Stimulated activated CD4-positive, alpha-beta T cell treated with anti-CD3 and anti-CD28 coated beads, Interleukin-4, amount 100 ng/mL, for 24 hours (primary cell): ENCODE measurements at regions not wholly inside any gene's neighbourhood (a gene's known extent, or its start where the extent isn't known, plus 50 kb on each side); places are given as distances from the start of the nearest gene placed in this dataset.
"Not testable (repeated sequence)": the region's sequence is repeated elsewhere in the genome, so short reads cannot be mapped to it uniquely, and the experiment has no call there.

Experiments
- DNase-seq: peaks from one replicate; pipeline ENCODE4 v3.0.0-alpha.2; 2020

DNA sequence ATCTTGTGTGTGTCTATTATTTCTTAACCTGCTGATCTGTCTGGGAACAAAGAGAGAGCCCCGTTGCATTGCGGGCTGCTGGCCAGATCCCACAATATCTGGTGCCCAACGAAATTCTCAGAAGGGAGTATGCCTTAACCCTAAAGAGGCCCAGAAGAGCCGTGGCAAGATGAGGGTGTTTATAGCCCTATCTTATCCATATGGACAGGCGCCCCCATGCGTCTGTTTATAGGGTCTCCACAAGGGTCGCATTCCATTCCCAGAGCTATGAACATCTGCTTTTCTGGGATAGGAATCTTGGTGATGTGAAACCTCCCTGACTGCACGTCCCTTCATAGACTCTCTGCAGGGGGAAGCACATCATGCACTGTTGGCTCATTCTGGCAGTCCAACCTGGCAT, 1262.5 kb downstream of the RAPGEF2 start:
- DNase-seq: not testable (repeated sequence)

DNA sequence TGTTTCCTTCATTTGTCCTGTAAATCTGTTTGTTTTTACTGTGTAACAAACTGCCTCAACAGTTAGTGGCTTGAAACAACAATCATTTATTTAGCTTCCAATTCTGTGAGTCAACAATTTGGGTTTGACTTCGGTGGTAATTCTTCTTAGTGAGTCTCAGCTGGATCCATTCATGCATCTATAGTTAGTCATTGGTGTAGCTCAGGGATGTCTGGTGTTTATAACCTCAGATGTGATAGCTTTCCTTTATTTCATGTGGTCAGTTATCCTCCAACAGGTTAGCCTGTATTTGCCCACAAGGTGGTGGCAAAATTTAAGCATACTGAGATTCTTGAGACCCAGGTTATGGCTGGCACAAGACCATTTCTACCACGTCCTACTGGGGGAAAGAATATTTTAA, 1267.2 kb downstream of the RAPGEF2 start:
- DNase-seq: no peak

DNA sequence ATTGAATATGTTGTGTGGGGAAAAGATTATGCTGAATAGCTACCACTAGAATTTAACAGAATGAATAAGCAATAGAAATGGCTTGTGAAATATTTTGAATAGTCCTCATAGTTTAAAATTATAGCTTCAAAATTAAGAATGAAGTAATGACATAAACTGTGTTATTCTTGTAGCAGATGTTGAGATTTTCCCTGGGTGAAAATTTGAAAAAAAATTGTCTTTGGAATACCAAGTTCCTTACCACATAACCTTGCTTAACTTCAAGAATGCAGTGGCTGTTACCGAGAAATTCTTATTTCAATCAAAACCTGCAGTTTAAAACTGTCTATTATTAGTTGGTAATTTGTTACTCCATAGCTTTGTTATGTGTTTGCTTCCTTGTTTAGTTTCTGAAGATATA, 1268.6 kb downstream of the RAPGEF2 start:
- DNase-seq: no peak

DNA sequence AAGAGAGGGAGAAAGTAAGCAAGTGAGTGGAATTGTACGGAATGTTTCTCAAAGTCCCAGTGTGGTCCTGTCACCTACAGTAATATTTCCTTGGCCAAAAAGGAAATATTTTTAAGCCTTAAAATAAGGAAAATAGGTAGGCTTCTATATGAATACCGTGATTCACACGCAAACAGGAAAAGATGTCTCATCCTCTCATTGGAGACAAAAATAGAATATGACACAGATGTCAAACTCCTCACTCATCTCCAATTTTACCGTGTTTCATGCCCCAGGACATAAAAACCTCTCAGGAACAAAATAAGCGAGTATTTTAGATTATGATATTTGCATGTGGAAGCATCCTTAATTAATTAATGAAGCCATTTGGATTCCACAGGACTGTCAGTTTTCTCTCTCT, 1269.5 kb downstream of the RAPGEF2 start:
- DNase-seq: no peak

DNA sequence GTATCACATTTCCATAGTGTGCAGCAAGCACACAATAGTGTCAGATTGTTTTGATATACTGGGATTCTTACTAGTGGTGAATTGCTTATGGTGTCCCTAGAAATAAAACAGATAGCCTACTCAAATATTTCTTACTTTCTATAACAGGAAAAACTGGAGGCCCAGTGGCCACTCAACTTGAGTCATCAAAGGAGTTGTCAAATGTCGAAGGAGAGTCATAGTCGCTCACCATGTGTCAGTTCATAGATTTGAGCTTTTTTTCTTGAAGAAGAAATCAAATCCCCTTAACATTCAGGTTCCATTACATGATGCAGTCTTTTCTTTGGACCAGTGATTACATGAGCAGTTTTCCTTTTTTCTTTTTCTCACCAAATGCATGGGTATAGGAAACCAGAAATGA, 1271.0 kb downstream of the RAPGEF2 start:
- DNase-seq: no peak

DNA sequence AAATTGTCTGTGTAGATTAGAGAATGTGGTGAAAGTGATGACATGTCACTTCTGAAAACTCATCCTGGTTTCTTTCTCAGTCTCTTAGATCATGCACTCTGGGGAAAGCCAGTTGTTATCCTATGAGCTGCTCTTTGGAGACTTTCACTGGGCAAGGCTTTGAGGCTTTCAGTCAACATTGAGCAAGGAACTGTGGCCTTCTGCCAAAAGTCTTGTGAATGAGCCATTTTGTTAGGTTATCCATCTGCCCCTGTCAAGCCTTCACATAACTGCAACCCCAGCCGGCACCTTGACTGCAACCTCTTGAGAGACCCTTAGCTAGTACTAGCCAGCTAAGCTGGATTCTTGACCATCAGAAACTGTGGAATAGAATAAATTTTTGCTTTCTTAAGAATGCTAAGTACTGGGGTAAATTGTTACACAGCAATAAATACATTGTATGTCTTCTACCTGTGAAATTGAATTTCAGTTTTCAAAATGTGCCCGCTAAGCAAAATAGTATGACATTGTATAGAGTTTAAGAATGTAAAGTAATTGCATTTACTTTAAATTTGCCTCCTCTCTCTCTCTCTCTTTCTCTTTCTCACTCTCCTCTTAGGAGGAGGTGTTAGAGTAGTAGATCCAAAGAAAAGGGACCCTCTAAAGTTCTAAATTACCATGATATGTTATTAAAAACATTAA, 1273.0 kb downstream of the RAPGEF2 start:
- no peak for DNase-seq

DNA sequence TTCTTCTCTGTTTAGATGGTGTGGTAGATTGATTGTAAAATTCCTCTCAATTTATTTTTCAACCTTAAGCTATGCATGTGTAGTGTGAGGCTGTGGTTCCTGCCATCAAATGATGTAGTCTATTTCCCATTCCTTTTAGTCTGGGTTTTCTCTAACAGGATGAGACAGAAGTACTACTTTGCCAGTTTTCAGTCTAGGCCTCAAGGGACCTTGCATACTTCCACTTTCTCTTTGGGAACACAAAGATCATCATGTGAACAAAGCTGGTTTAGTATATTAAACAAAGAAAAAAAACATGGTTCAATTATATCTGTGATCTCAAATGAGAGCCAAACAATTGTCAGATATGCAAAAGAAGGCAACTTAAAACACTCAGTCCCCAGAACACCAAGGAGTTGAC, 1284.0 kb downstream of the RAPGEF2 start:
- no peak for DNase-seq

DNA sequence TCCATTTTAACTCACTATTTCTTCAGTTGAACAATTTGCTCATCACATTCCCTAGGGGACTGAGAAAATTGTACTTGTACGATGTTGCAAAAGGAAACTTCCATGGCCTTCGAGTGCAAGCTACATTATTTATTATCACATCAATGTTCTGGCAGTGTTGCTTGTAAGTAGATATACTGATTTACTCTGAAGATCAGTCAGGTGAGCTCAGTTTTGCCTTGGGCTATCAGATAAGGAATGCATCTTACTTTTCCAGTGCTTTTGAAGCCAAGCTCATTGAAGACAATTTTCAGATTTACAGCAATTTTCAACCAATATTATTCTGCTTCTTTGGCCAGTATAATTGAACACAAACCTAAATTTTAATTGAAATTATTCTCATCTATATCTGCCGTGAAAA, 1296.9 kb downstream of the RAPGEF2 start:
- no peak for DNase-seq

DNA sequence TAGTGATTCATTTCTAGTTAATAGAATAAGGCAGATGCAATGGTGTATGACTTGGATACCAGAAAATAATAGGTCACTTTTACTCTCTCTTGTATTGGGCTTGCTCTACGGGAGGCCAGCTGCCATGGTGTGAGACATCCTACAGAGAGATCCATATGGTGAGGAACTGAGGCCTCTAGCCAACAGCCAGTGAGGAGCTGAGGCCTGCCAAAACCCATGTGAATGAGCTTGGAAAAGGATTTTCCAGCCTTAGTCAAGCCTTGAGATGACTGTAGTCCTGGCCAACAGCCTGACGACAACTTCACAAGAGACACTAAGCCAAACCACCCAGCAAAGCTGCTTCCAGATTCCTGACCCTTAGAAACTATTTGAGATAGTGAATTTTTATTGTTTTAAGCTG, 1300.2 kb downstream of the RAPGEF2 start:
- DNase-seq: no peak

DNA sequence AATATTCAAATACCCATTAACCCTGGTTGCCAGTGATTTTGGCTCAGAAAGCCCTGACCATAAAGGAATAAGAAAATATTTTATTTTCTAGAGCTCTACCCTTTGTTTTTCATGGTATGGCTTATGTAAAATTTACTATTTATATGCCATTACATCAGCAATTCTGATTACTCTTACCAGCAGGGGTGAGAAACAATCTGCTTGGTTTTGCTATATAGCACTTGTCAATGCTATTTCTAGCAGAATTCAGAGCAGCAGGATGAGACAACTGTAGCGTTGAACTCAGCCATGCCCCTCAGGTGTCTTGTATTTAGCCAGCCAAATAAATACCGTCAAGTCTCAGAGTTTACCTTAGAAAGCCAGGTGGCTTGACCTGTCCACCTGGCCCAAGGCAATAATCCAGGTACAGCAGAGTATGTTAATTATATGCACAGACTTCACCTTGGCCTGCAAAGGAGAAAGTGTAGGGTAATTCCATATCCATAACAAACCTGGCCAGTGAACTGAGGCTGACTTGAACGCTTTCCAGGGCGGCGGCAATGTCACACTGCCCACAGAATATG, 1303.5 kb downstream of the RAPGEF2 start:
- DNase-seq: no peak

DNA sequence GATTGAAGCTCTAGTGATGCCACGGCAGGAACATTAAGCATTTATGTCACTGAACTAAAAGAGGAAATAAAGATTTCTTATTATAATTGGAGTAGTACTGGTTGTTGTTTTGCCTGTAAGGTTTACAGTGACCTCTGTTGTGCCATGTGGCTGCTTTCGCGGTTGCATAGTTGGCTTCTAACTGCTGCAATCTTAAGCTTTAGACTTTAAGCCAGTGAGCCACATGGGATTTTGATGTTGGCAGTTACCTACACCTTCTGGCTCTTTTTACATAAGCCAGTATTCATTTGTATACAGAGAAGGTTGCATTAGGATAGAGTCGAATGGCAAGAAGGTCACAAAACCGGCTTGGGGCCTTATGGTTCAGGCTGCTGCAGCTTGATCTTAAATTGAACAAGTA, 1311.6 kb downstream of the RAPGEF2 start:
- DNase-seq: no peak

DNA sequence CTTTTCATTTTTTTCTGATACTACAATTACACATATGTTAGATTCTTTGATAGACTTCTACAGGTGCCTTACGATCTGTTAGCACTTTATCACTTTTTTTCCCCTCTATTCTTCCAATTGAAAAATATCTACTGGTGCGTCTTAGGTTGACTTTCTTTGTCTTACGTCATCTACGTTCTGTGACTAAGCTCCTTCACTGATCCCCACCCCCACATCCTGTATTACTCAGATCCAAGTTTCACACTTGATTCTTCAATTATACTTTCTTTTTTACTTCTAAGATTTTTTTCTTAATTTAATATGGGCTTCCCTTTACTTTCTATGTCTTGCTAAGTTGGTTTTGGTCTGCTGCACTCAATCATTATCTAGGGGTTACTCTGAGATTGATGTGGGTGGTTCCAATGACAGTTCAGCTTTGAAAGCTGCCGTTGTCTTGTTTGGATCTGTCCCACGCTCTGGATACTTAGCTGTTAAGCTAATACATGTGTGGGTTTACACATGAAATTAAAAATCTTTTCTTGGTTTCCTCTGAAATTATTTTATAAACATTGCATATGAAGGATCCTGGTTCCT, 1321.1 kb downstream of the RAPGEF2 start:
- DNase-seq: no peak

DNA sequence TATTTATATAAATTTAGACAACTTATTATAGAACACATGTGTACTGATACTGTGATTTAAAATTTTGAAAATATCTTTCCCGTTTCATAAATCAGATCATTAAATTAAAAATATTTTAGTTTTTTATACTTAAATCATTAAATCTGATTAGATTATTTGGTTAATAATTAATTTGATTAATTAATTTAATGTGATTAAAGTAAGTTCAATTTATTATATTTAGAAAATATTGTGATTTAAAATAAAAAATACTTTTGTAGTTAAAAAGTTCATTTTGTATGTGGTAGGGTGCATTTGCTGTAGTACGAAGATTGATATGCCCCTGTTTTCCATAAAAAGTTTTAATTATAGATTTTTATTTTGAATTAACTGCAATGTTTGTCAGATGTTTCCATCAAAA, 1323.4 kb downstream of the RAPGEF2 start:
- no peak for DNase-seq

DNA sequence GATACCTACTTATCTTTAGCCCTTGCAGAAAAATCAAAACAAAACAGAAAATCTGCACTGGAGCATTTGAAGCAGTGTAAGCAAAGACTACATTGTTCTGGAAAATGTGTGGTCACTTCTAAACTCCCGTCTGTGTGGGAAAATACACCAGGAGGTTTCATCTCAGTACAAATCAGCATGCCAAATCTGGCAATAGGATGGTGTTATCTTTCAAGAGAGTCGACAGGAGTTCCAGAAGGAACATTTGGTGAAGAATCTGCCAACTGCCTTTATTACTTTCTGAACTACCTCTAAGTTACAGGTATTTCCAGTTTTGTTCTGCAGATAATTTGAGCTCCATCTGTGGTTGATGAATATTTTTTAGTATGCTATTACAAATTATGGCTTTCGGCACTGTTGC, 1348.0 kb downstream of the RAPGEF2 start:
- DNase-seq: no peak

DNA sequence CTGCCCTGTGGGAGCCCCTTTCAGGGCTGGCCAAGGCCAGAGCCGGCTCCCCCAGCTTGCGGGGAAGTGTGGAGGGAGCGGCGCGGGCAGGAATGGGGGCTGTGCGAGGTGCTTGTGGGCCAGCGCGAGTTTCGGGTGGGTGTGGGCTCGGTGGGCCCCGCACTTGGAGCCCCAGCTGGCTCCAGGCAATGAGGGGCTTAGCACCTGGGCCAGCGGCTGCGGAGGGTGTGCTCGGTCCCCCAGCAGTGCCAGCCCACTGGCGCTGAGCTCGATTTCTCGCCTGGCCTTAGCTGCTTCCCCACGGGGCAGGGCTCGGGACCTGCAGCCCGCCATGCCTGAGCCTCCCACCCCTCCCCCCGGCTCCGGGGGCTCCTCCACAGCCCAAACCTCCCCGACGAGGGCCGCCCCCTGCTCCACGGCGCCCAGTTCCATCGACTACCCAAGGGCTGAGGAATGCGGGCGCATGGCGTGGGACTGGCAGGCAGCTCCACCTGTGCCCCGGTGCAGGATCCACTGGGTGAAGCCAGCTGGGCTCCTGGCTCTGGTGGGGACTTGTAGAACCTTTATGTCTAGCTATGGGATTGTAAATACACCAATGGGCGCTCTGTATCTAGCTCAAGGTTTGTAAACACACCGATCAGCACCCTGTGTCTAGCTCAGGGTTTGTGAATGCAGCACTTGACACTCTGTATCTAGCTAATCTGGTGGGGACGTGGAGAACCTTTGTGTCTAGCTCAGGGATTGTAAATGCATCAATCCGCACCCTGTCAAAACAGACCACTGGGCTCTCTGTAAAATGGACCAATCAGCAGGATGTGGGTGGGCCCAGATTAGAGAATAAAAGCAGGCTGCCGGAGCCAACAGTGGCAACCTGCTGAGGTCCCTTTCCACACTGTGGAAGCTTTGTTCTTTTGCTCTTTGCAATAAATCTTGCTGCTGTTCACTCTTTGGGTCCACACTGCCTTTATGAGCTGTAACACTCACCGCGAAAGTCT, 1379.1 kb downstream of the RAPGEF2 start:
- DNase-seq: not testable (repeated sequence)

DNA sequence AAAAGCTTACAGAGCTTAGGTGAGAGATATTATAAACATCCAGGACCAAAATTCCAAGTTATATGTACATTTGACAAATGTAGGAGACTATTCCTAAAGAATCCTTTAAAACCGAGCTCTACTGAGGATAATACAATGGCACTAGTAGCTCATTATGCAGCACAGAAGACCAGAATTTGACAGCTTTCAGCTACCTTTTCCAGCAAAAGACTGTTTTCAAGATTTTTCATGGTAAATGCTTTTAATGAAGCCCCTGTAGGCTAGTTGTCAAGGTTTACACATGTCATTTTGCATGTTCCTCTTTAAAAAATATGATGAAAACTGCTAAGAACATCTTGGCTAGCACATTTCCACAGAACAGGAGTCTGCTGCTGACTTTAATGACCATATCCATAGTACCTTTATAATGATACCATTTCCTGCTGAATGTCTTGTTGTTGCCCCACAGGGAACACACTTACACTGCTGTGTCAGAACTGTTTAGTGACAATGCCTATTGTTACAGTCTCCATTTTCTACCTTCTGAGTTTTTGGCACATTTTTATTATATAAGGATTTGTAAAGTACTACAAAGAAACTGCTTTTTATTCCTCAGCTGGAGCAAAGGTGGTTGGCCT, 1382.3 kb downstream of the RAPGEF2 start:
- no peak for DNase-seq

DNA sequence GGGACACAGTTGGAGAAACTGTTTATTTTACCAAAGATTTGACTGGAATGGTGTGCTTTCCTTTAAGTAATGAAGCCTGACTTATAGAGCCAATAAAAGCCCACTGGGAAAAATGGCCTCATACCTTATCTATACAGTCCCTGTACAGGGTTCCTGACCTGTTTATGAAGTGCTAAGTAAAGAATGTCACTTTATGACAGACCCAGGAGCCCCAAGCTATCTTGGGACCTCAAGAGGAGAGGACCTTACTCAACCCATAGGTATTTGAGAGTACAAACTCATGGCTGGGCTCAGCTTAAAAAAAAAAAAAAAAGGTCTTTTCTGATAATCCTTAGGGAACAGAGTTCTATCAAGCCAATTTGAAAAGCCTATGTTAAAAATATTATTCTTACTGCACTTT, 1389.3 kb downstream of the RAPGEF2 start:
- no peak for DNase-seq

DNA sequence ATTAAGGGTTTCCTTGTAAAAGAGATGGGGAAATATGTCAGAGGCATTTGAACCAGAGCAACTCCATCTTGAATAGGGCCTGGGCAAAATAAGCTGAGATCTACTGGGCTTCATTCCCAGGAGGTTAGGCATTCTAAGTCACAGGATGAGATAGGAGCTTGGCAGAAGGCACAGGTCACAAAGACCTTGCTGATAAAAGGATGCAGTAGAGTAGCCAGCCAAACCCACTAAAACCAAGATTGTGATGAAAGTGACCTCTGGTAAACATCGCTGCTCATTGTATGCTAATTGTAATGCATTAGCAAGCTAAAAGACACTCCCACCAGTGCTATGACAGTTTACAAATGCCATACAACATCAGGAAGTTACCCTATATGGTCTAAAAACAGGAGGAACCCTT, 1390.3 kb downstream of the RAPGEF2 start:
- no peak for DNase-seq

DNA sequence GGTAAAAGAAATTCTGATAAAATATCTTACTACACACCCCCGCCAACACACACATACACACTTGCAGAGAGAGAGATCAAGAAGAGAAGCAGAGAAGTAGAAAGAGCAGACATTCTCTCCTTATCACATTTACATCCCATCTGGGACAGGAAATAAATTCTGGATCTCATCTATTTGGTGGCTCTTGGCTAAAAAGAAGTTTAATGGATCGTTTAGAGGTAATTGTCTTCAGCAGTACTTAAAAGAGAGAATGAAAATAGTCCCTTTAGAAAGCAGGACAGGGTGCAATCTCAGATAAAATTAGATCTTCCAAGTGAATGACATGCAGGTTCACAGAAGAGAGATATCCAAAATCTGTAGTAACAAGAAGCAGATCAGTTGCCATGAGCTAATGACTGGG, 1392.5 kb downstream of the RAPGEF2 start:
- DNase-seq: no peak

DNA sequence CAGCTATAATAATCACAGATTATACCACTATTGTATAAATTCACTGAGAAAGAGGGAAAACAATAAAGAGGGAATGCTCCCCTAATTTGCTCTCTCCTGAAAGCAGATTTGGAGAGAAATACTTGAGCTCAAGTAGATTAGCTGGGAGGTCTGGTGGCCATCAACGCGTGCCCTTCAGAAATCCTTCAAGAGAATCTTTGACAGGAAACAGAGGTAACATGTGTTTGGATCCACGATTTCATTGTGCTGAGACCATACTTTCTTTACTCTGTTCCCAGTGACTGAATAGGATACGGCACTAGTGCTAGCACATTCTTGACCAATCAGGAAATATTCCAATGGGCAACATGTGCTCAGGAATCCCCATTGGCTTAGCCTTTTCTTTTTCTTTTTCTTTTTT, 1395.3 kb downstream of the RAPGEF2 start:
- DNase-seq: no peak

DNA sequence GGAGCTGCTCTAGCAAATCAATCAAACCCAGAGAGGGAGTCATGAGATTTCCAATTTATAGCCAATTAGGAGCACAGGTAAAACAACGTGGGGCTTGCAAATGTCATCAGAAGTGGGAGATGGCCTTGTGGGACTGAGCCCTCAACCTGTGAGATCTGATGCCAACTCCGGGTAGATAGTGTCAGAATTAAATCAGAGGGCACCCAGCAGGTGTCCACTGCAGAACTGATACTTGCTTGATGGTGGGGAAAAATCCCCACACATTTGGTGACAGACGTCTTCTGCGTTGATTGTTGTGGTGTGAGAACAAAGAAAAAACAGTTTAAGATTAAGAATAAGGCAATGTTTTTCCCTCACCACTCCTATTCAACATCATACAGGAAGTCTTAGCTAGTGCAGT, 1402.8 kb downstream of the RAPGEF2 start:
- DNase-seq: no peak

DNA sequence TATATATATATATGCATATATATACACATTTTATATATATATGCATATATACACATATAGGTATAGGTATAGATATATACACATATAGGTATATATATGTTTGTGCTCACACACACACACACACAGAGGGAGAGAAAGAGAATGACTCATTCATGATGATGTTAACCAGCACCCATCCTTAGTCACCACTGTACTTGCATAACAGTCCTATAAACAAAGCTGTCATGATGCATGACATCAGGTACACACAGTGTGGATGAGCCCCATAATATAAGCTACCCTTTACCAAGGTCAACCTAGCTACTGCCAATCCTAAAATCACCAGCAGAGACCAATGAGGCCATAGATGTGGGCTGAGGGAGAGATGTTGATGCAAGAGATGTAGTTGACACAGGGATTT, 1408.0 kb downstream of the RAPGEF2 start:
- no peak for DNase-seq

DNA sequence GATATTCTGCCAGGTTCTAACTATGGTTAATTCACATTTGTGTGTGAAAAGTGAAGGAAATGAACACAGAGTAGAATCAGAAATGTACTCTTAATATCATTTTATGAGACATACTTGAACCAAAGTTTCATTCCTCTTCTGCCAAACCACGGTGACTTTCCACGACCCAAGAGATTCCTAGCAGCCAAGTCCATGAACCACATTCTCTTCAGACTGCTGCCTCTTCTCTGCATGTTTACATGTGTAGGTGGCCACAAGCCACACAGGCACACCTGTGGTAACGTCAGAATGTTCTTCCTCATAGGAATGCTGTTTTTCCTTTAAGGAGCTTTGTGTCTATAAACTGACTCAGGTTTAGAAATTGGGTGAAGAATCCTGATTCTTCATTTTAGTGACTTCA, 1411.2 kb downstream of the RAPGEF2 start:
- no peak for DNase-seq
